Activated T-cell treated with anti-CD3 and anti-CD28 coated beads, Interleukin-2, amount 50 U/mL, for 48 hours (primary cell): ENCODE measurements at regions not wholly inside any gene's neighbourhood (a gene's known extent, or its start where the extent isn't known, plus 50 kb on each side); places are given as distances from the start of the nearest gene placed in this dataset.
A peak's percentile ranks its signal among the peaks of the same experiment; 100 is the strongest.
"Not testable (repeated sequence)": the region's sequence is repeated elsewhere in the genome, so short reads cannot be mapped to it uniquely, and the experiment has no call there.

Experiments used
- DNase-seq, 2 experiments: peaks; one replicate each; pipeline ENCODE4 v3.0.0-alpha.2; 2020

- no peak for DNase-seq
Measured at GRCh38 chrX:47302396-47302795, 68.0 kb upstream of the ZNF157 start.

- DNase-seq = not testable (repeated sequence)
Measured at GRCh38 chrX:47306471-47307023, 63.8 kb upstream of the ZNF157 start.

- peak; percentile 44 to 68 for DNase-seq
Measured at GRCh38 chrX:47311932-47312774, 58.2 kb upstream of the ZNF157 start.

GRCh38 chrX:47313056-47313455 is 57.3 kb upstream of the ZNF157 start:
- no peak for DNase-seq

- DNase-seq = no peak
Measured at GRCh38 chrX:47316276-47317025, 53.9 kb upstream of the ZNF157 start.
